ENCODE measurements at regions not wholly inside any gene's neighbourhood (a gene's known extent, or its start where the extent isn't known, plus 50 kb on each side); places are given as distances from the start of the nearest gene placed in this dataset.
"Not testable (repeated sequence)": the region's sequence is repeated elsewhere in the genome, so short reads cannot be mapped to it uniquely, and the experiment has no call there.

GRCh38 chr18:40124107-40124506 lies 1830.9 kb upstream of the PIK3C3 start:
- H3K27ac Mint-ChIP-seq = no peak overlapping the region
- no peaks in the 10 kb centered on the region for H3K27me3 ChIP-seq (ENCODE audit: control insufficient read depth, insufficient read depth, low read length)
- H3K4me1 ChIP-seq (ENCODE audit: control insufficient read depth, insufficient read depth, low read length) = no peaks in the 10 kb centered on the region
- no peak for ATAC-seq
- peaks cover 5% of the 10 kb centered on the region for H3K9me3 ChIP-seq (ENCODE audit: control insufficient read depth, insufficient read depth, low read length)
- no peak for DNase-seq
- TF ChIP-seq, protein P1, sequence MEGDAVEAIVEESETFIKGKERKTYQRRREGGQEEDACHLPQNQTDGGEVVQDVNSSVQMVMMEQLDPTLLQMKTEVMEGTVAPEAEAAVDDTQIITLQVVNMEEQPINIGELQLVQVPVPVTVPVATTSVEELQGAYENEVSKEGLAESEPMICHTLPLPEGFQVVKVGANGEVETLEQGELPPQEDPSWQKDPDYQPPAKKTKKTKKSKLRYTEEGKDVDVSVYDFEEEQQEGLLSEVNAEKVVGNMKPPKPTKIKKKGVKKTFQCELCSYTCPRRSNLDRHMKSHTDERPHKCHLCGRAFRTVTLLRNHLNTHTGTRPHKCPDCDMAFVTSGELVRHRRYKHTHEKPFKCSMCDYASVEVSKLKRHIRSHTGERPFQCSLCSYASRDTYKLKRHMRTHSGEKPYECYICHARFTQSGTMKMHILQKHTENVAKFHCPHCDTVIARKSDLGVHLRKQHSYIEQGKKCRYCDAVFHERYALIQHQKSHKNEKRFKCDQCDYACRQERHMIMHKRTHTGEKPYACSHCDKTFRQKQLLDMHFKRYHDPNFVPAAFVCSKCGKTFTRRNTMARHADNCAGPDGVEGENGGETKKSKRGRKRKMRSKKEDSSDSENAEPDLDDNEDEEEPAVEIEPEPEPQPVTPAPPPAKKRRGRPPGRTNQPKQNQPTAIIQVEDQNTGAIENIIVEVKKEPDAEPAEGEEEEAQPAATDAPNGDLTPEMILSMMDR (IDR thresholded peaks at IDR 0.05) = no peak
- 94% methylated on average over 2 of the region's 2 CpGs for WGBS (ENCODE audit: insufficient coverage)
- no peak overlapping the region for H3K27ac ChIP-seq (ENCODE audit: low read length)
- no peaks in the 10 kb centered on the region for H3K27me3 Mint-ChIP-seq (ENCODE audit: low read depth in 2 of 2)
- H3K4me3 ChIP-seq (ENCODE audit: low read length) = no peak overlapping the region
- no peaks in the 10 kb centered on the region for H3K4me1 Mint-ChIP-seq
- peaks cover 7% of the 10 kb centered on the region for H3K36me3 Mint-ChIP-seq
- peaks cover 10 to 17% of the 10 kb centered on the region in 2 donors for H3K9me3 Mint-ChIP-seq
- no peak overlapping the region for H3K4me3 Mint-ChIP-seq
- no peaks in the 10 kb centered on the region for H3K36me3 ChIP-seq (ENCODE audit: control insufficient read depth, insufficient read depth, low read length)
- intact Hi-C loops (cut with micrococcal nuclease) = no loop called here

DNA sequence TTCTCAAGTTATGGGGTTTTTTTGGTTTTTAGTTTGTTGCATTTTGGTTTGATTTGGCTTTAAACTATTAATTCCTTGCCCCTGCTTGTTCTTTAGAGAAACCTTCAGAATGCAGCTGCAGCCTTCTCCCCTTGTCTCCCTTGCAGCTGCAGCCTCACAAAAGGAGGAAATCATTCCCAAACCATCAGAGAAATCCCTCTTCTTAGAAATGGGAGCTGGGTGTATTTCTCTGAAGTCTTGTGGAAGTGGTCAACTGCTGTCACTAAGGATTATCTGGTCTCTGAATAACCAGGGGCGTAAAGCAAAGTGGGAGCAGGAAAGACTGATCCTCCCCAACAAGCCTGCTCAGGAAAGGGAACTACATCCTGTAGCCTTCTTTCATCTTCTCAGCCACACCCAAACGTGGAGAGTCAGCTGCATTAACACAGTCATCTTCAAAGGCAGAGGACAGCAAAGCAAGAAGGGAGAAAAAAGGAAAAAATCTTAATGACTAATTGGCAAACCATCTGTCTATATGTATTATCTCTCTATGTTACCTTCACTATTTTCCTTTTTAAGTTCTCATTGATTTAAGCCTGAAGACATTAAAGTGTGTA lies 1834.1 kb upstream of the PIK3C3 start:
- Mint-ChIP-seq H3K9me3 (peaks cover 21 to 24% of the 10 kb centered on the region in 2 donors), H3K27me3 (ENCODE audit: low read depth in 2 of 2) (no peaks in the 10 kb centered on the region), H3K4me1 (no peaks in the 10 kb centered on the region), H3K36me3 (peaks cover 7% of the 10 kb centered on the region), H3K27ac (no peak overlapping the region), H3K4me3 (no peak overlapping the region)
- WGBS (ENCODE audit: insufficient coverage) = 83% methylated on average over 1 of the region's 2 CpGs
- no peak for DNase-seq
- intact Hi-C loops (cut with micrococcal nuclease) = no loop called here
- no peak overlapping the region for H3K4me3 ChIP-seq (ENCODE audit: low read length)
- no peak overlapping the region for H3K27ac ChIP-seq (ENCODE audit: low read length)
- TF ChIP-seq, protein P1 (IDR thresholded peaks at IDR 0.05) = no peak
- H3K9me3 ChIP-seq (ENCODE audit: control insufficient read depth, insufficient read depth, low read length) = peaks cover 5% of the 10 kb centered on the region
- no peak for ATAC-seq
- H3K4me1 ChIP-seq (ENCODE audit: control insufficient read depth, insufficient read depth, low read length) = no peaks in the 10 kb centered on the region
- no peaks in the 10 kb centered on the region for H3K27me3 ChIP-seq (ENCODE audit: control insufficient read depth, insufficient read depth, low read length)
- H3K36me3 ChIP-seq (ENCODE audit: control insufficient read depth, insufficient read depth, low read length) = no peaks in the 10 kb centered on the region

DNA sequence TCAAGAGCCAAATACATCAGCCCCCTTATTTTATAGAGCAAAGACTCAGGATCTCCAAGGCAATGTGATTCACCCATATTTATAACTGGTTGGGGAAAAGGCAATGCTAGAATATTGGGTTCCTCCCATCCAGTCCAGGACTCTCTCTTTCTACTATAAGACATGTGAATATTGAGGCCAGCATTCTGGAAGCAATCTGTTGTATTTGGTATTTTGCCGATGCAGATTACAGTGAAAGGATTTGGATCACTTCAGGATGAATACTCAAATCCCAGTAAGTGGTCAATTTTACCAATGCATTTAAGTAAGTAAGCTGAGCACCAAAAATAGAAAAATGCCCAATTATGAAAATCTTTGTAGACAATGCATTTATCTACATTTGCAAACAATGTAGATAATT lies 1834.7 kb upstream of the PIK3C3 start:
- no peaks in the 10 kb centered on the region for H3K36me3 ChIP-seq (ENCODE audit: control insufficient read depth, insufficient read depth, low read length)
- no peaks in the 10 kb centered on the region for H3K27me3 ChIP-seq (ENCODE audit: control insufficient read depth, insufficient read depth, low read length)
- Mint-ChIP-seq H3K27me3 (ENCODE audit: low read depth in 2 of 2) (no peaks in the 10 kb centered on the region), H3K4me1 (no peaks in the 10 kb centered on the region), H3K36me3 (peaks cover 7% of the 10 kb centered on the region), H3K27ac (no peak overlapping the region), H3K4me3 (no peak overlapping the region), H3K9me3 (peaks cover 21 to 24% of the 10 kb centered on the region in 2 donors)
- peaks cover 5% of the 10 kb centered on the region for H3K9me3 ChIP-seq (ENCODE audit: control insufficient read depth, insufficient read depth, low read length)
- 91% methylated on average over 1 of the region's 1 CpG for WGBS (ENCODE audit: insufficient coverage)
- TF ChIP-seq, protein P1 (IDR thresholded peaks at IDR 0.05) = no peak
- ATAC-seq = no peak
- intact Hi-C loops (cut with micrococcal nuclease) = no loop called here
- H3K27ac ChIP-seq (ENCODE audit: low read length) = no peak overlapping the region
- H3K4me3 ChIP-seq (ENCODE audit: low read length) = no peak overlapping the region
- no peak for DNase-seq
- H3K4me1 ChIP-seq (ENCODE audit: control insufficient read depth, insufficient read depth, low read length) = no peaks in the 10 kb centered on the region

- not testable (repeated sequence) for DNase-seq; H3K4me1 Mint-ChIP-seq; H3K4me3 ChIP-seq (ENCODE audit: low read length); H3K9me3 ChIP-seq (ENCODE audit: control insufficient read depth, insufficient read depth, low read length); H3K36me3 ChIP-seq (ENCODE audit: control insufficient read depth, insufficient read depth, low read length); H3K4me1 ChIP-seq (ENCODE audit: control insufficient read depth, insufficient read depth, low read length); H3K36me3 Mint-ChIP-seq; H3K27ac ChIP-seq (ENCODE audit: low read length); H3K4me3 Mint-ChIP-seq; H3K27me3 ChIP-seq (ENCODE audit: control insufficient read depth, insufficient read depth, low read length); H3K27ac Mint-ChIP-seq; H3K27me3 Mint-ChIP-seq (ENCODE audit: low read depth in 2 of 2); ATAC-seq
- 87% methylated on average over 10 of the region's 10 CpGs for WGBS (ENCODE audit: insufficient coverage)
- H3K9me3 Mint-ChIP-seq = peaks cover 20 to 21% of the 10 kb centered on the region in 2 donors
- intact Hi-C loops (cut with micrococcal nuclease) = loop anchor here (10.0 kb wide), 1 partner anchor 55 kb away; no protein-coding TSS in a partner anchor
These were observed 1835.5 kb upstream of the PIK3C3 start for GRCh38 chr18:40119581-40119980.
